NCI-H526 (cell line): ENCODE measurements at regions not wholly inside any gene's neighbourhood (a gene's known extent, or its start where the extent isn't known, plus 50 kb on each side); places are given as distances from the start of the nearest gene placed in this dataset.

ENCODE experiments used
- DNase-seq, 2 experiments: peaks; one replicate each; lab custom pipeline; 2025; lab: John Stamatoyannopoulos, UW

DNA sequence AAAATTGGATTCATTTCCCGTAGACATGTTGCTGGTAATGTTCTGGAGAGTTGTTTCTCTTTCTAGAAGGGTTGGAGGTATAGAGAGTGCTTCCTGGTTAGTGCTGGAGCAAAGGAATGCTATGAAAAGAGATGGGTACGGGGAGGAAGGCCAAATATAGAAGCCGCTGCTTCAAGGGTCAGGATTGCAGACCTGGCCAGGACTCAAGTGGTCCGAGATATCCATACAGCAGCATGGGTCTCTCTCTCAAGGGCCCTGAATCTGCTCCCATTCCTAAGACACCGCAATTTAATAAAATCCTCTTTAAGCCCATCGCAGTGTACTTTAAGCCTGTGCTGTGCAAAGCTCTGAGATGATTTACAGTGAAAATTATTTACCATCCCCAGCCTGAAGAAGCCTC lies 287.0 kb downstream of the FAM43A start:
- no peak for DNase-seq

DNA sequence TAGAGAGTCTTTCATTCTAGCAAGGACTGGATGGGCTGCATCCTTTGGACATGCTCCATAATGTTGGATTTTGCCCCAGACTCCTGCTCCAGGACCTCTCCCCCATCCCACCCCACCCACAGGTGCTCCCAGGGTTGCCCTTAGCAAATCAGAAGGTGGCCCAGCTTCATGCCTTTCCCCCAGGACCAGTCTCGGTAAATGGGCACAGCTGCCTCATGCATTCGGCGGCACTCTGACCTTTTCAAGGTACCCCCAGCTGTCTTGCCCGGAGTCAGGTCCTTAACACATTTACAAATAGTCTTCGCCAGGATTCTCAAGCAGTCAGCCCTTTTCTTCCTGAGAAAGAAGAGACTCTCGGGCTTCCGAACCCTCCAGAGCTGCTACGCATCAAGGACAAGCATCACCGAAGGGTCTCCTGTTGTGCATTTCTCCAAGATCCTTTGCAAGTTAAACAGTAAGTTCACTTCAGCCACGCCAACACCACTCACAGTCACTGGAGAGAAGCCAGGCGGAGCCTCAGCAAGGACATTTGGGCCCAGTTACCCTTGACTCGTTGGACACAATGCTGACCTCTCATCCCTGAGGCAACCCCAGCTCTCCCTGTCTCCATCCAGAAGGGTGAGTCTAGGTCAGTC lies 287.8 kb downstream of the FAM43A start:
- no peak for DNase-seq

DNA sequence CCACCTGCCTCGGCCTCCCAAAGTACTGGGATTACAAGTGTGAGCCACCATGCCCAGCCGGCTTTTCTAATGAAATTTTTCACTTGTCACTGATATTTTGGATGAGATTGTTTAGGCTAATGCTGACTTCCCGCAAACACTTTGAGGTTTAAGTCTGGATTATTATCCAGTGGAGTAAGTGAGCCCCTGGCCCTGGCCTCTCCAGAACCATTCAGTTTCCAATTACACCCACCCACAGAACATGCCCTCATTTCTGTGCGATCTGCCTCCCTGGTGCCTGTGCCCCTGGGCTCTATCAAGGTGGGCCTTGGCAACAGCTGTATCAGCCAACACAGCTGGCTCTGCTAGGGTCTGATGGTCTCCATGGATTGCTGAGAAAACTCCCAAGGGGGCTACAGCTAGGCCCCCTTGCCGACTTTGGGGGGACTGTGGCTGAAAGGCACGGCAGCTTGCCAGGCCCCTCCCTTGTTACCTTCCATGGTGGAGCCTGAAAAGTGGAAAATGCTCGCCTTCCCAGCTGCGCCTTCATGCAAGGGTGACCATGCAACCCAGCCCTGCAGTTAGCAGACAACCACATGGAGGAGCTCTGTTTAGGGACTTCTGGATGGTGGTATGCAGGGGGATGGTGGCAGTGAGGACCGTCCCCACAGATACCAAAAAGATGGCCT lies 288.9 kb downstream of the FAM43A start:
- no peak for DNase-seq

DNA sequence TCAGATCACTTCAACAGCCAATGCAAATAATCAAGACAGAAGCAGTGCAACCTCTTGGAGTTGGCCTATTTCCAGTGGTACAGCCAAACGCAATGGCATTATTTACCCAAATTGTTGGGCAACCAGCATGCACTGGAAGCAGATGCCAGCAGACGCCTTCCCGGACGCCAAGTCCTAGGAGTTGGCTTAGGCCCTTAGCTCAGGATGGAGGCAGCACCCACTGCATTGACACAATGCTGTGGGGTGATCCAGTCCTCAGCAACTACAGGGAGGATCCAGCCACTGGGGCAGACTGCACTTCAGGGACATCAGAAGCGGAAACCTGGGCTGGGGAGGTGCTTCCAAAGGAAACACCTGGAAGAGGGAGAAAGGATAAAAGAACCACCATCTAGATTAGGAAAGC lies 290.4 kb downstream of the FAM43A start:
- DNase-seq, result no peak

DNA sequence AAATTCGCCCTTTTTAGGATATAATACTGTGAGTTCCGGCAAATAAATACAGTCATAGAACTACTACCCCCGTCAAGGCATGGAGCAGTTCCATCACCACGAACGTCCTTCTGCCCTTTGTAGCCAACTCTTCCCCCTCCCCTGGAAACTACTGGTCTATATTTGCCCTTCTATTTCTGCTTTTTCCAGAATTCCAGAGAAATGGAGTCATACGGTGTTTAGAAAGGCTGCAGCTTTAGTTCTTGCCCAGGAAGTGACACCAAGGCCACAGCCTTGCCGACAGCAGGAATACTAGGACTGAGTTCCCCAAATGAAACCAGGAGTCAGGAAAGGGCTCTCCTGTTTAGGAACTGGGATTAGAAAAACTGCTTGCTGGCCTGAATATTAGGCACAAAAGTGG lies 291.2 kb downstream of the FAM43A start:
- DNase-seq, result no peak

DNA sequence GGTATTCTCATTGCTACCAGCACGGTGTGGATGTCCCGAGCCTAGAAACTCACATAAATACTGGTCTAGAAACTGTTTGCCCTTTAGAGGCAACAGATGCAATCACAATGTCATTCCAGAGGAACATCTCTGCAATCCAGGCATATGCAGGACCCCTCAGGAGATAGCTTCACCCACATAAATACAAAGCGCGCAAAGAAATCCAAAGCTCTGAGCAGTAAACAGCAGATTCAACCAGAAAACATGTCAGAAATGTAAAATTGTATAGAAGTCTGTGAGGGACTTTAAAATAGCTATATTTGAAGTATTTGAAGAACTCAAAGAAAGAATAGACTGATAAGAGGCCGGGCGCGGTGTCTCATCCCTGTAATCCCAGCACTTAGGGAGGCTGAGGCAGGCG lies 291.7 kb downstream of the FAM43A start:
- DNase-seq, result no peak

DNA sequence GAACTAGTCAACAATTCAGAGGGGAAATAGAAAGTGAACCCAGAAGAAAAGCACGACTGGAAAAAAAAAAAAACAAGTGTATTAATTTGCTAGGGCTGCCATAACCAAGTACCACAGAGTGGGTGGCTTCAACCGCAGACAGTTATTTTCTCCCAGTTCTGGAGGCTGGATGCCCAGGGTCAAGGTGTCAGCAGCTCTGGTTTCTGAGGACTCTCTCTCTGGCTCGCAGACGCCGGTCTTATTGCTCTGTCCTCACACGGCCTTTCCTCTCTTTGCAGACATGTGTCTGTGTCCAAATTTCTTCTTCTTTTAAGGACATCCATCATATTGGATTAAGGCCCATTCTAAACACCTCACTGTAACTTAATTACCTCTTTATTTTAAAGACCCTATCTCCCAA lies 291.8 kb downstream of the XXYLT1 start:
- no peak for DNase-seq

DNA sequence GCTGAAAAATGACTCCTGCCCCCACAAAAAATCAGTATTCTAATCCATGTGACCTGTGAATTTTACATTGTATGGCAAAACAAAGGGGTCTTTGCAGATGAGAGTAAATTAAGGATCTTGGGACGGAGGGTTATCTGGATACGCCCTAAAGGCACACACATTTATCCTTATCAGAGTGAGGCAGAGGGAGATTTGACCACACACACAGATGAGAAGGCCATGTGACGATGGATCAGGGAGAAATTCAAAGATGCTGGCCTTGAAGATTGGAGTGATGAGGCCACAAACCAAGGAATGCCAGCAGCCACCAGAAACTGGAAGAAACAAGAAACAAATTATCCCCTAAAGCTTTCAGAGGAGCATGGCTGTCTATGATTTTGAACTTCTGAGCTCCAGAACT lies 288.5 kb downstream of the XXYLT1 start:
- no peak for DNase-seq

DNA sequence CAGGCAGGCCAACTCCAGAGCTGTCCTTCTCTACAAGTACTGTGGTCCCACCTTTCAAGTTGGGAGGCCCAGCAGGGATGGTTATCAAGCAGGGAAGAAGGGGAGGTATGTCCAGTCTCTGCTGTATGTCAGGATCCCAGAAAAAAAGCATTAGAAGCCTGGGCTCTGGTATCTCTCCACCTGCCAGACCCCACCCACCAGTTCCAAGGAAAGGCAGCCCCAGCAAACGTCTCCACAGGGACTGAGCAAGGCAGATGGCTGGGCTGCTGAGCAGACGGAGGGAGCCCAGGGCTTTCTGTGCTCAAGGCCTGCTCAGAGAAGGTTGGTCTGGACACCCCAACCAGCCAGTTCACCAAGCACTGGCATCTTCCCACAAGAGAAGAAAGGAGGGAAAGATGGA lies 287.8 kb downstream of the XXYLT1 start:
- DNase-seq, result no peak

DNA sequence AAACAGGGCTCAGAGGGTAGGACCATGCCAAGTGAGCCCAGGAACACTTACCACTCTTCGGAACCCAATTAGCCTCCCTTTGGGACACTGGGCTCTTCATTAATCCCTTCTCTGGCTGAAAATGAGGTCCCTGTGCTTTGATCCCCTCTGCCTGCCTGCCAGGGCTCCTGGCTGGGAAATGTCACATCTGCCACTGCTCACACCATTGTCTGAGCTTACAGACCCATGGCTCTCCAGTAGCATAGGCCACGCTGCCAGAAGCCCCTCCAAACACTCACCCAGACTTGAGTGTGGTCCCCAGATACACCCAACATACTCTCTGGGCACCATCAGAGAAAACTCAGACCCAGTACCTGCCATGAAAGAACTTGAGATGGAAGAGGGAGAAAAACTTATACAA lies 287.3 kb downstream of the XXYLT1 start:
- DNase-seq, result no peak

DNA sequence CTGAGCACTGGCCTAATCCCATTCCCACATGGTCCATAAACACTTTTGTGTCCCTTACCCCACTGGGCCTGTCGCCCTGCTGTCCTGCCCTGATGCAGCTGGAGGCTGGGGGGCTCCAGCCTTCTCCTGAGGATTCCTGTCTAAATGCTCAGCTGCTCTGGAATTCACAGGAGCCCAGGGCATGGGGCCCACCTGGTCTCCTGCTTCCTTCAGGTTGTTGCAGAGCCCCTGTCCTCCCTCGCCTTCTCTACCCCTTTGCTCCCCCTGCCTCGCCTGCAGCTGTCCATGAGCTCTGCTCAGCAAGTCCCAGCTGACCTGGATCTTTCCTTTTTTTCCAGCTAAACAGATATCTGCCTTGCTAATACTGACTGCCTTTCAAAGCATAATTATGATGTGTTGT lies 286.9 kb downstream of the XXYLT1 start:
- no peak for DNase-seq

DNA sequence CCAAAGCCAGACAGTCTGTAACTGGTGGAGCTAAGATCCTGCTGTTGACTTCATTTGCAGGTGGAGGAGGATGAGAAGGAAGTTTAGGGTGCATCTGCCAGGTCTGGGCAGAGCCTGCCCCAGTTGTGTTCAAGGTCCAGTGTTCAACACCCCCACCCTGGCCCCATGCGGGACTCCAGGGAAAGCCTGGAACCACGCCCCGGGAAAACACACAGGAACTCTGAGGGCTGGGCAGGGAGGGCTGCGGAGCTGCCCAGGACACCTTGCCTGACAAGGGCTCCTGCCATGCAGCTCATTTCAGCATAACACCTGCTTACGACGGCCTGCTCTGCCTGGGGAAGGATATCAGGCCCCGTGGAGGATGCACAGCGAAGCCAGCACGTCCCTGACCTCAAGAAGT lies 286.3 kb downstream of the XXYLT1 start:
- no peak for DNase-seq

DNA sequence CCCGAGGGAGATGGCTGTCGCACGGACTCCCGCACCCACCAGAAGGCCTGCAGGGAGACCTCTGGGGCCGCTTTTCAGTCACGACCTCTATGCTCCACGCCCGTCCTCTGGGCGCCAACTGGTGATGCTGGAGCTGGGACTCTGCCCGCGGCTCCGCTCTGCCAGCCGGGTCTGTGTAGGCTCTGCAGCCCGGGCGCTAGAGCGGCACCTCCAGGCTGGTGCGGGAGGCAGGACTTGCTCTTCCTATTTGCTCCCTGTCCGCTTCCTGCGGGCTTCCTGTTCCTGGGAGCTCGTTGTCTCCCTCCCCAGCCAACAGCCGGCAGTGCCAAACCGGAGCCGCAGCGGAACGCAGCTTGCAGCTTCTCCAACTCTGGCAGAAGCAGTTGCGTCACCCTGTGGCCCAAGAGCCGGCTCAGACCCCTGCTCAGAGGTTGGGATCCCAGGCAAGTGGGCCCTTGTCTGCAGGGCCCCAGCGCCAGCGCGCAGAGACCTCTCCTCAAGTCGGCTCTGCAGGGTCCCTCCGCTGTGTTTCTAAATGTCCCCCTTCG lies 285.9 kb downstream of the XXYLT1 start:
- DNase-seq, result peak; percentile 84 to 90

DNA sequence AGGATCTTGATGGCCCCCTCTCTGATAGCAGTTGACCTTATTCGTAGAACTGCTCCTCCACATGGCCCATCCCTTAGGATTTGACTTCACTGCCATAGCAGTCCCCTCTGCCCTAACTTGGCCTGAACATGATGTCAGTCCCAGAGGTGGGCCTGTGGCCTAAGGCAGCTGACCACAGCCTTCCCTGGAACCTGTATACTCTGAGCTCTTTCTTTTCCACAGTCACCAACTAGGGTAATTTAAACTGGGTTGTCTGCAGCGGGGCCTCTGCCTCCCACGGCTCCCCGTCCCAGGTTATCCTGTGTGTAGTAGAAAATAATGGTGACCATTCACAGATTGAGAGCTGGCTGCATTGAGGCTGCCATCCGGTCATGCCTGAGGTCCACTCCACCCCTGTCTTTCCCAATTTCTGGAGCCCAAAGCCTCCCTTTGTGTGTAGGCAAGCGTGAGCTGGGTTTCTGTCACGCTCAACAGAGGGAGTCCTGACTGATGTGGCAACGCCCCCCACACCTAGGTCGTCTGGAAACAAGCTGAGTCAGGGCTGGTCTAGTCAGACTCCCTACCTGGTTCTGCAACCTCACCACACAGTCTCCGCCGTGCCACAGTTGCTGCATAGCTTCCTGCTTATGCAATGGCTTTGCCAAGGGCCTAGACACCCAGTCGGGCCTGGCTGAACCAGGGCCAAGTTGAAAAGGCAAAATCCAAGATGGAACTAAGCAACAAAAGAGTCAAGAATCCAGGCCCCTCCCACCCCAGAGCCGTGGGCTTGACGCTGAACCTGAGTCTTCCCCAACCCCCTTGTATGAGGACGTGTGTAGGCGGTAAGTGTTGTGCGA lies 284.5 kb downstream of the XXYLT1 start:
- no peak for DNase-seq

DNA sequence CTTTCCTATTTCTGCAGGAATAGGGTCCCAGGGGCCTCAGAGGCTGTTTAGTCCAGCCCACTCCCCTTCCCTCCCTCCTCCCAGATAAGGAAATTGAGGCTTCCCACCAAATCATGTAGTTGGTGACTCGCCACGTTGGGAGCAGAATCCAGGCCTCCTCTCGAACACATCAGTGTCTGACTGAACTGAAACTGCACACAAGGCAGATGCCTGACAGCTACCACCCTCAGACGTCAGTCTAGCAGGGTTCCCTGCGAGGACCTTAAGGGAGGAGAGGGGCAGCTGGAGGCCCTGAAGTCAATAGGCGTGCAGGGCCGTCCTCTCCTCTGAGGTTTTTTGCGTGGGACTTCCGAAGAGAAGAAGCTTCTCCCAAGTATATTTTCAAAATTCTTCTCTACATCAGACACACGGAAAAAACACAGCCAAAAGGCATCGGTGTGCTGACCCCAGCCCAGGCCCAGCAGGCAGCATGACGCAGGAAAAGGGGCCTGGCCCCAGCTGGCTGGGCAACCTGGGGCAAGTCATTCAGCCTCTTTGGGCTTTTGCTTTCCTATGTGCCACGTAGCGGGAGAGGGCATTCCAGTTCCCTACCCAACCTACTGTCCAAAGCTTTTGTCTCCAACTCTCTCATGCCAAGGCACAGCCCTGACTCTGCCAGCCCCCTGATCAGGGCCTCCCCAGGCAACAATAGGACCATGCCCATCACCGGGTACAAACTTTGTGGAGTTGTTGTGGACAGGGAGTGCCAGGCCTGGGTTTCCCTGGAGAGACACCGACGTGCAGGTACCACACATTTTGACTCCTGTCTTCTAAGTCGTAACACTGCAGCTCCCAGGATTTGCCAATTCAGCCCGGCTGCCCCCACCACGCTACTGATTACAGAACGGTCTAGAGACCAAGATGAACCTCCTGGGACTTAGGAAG lies 283.1 kb downstream of the XXYLT1 start:
- DNase-seq, result no peak

DNA sequence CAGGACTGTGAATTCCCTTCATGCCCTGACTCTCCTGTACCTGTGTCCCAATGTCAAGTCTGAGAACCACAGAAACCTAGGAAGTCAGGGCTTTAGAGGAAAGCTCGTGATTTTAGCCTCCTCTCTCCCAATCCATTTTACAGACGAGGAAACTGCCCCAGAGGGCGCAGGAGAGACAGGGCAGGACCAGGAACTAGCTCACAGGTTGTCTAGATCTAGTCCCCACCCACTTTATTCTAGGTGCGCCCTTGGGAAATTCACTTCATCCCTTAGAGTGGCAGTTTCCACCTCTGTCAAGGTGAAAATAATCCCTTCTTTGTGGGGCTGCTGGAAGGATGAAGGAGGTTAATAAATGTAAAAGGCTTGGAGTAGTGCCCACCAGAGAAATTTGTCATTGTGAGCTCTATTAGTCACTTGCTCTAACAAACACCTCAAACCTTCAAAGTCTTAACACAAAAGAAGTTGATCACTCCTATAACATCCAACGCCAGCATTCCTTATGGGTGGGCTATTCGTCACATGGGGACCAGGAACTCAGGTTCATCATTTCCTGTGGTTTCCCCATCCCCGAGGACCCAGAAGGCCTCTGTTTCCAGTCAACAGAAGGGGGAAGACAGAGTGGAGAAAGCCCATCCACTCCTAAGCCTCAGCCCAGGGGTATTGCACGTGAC lies 282.3 kb downstream of the XXYLT1 start:
- no peak for DNase-seq

DNA sequence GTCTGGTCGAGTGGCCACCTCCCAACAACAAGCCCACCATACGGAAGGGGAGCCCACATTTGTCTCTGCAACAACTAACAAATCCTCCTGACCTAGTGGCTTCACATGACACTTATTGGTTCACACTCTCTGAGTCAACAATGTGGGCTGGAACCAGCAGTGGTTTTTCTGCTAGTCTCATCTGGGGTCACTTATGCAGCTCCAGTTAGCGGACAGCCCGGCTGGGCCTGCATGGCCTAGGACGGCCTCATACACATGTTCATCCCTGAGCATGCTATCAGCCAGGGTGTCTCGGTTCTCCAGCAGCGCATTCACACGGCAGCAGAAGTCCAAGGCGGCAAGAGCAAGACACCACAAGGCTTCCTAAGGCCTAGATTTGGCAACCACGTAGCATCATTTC lies 281.7 kb downstream of the XXYLT1 start:
- DNase-seq, result no peak

DNA sequence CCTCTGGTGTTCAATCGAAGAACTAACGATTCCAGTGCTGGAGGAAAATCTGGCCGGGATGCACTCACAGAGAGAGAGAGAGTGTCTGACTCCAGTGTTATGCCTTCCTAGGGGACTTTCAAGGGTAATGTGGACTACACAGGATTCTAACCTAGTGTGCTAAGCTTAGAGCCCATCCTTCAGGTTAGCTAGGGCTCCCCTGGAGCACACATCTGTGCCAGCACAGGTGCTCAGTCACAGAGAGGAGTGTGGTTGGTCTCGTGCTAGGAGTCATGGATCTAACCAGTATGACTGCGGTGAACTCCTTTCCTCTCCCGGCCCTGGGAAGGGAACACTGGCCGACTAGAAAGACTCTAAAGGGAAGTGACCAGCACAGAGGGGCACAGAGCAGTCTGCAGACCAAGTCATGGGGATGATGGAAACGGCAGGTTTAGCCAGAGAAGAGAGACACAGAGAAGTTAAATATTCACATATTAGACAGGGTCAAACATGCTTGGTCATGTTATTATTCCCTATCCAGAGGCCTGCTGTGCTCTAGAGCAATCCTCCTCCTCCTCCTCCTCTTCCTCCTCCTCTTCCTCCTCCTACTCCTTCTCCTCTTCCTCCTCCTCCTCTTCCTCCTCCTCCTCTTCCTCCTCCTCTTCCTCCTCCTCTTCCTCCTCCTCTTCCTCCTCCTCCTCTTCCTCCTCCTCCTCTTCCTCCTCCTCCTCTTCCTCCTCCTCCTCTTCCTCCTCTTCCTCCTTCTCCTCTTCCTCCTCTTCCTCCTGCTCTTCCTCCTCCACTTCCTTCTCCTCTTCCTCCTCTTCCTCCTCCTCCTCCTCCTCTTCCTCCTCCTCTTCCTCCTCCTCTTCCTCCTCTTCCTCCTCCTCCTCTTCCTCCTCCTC lies 280.3 kb downstream of the XXYLT1 start:
- DNase-seq, result no peak

DNA sequence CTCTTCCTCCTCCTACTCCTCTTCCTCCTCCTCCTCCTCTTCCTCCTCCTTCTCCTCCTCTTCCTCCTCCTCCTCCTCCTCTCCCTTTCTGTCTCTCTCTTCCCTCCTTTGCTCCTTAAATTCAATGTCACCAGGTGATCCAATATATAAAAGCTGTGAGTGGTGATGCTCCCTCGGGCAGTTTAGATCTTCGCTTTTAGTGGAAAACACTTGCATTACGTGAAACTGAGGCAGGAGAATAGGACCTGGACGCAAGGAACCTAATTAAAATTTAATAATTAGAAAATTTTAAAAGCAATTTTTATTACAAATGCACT lies 279.7 kb downstream of the XXYLT1 start:
- DNase-seq, result no peak

DNA sequence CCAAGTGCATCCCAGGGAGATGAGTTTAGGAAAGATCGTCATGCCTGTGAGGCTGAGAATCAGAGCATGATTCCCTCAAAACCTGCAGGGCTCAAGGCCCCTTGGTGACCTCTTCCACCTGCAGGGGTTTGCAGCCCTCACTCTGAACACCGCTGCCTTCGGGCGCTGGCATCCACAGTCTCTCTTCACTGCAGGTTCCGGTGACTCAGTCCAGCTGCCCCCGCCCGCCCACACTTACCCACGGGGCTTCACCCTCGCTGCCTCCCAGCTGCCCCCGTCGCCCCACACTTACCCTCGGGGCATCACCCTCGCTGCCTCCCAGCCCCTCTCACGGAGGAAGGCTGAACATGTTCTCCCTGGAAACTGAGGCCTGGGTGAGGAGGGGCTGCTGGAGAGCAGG lies 277.1 kb downstream of the XXYLT1 start:
- DNase-seq, result no peak
